ENCODE measurements at regions not wholly inside any gene's neighbourhood (a gene's known extent, or its start where the extent isn't known, plus 50 kb on each side); places are given as distances from the start of the nearest gene placed in this dataset.
A peak's percentile ranks its signal among the peaks of the same experiment; 100 is the strongest.
"Not testable (repeated sequence)": the region's sequence is repeated elsewhere in the genome, so short reads cannot be mapped to it uniquely, and the experiment has no call there.

- DNase-seq (ENCODE audit: low spot score), result no peak
These were observed 53.1 kb upstream of the BEND4 start for GRCh38 chr4:42205541-42205940.

- no peak for DNase-seq (ENCODE audit: low spot score)
These were observed 64.2 kb upstream of the BEND4 start for GRCh38 chr4:42216664-42217063.

GRCh38 chr4:42225286-42225685 is 72.8 kb upstream of the BEND4 start:
- DNase-seq (ENCODE audit: low spot score), result no peak

DNA sequence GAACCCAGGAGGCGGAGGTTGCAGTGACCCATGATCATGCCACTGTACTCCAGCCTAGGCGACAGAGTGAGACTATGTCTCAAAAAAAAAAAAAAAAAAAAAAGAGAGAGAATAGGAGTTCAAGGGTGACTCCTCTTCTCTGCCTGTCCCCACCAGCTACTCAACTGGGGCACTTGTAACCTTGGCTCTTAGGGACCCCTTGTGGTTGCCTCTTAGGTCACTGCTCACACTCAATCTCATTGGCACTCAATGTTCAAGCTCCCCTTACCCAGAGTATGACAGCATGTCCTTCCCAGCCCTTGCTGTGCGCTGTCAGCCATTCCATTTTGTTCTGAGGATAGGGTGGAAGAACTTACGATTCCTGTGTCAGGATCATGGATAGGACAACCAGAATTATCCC is 82.4 kb upstream of the BEND4 start:
- no peak for DNase-seq (ENCODE audit: low spot score)

DNA sequence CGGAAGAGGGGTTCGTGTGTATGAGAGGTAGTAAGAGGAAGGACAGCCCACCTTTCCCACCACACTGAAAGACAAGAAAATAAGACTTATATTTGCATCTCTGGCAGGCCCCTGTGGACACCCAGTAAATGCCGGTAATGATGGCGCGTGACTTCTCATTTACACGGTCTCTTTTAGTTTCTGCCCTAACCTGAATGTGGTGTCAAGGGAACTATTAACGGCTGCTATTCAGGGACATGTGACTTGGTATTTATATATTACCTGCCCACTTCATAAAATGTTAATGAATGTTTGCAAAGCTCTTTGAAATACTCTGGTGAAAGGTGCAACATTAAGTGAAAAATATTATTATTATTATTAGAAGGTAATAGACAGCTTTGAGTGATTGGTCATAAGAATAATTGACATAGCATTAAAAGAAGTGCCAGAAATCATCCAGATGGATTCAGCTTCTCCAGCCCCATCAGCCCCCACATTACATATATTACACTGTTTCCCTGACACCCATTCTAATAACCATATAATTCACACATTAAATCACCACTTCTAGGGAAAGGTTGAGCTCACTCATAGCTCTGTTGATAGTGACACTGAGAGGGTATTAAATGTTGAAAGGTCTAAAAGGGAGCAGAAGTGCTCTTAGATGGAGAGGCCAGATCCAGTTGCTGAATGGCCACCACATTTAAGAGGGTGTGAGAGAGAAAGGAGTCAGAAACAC is 83.0 kb upstream of the BEND4 start:
- no peak for DNase-seq (ENCODE audit: low spot score)

- no peak for DNase-seq (ENCODE audit: low spot score)
These were observed 84.6 kb upstream of the BEND4 start for GRCh38 chr4:42237010-42237409.

DNA sequence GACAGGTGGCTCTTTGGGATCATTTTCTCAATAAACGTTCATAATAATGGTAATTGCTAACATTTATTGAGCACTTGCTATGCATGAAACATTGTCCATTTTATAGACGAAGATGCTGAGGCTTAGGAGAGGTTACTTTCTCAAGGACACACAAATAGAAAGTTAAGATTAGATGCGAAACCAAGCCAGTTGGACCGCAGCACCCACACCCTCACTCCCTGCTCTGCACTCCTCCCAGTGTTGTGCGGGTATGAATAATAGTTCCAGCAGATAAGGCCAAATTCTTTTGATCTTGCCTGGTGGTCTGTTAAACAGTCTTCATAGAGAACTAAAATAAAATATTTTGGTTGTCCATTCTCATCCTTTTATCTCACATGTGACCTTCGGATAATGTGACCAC is 85.0 kb upstream of the BEND4 start:
- no peak for DNase-seq (ENCODE audit: low spot score)

DNA sequence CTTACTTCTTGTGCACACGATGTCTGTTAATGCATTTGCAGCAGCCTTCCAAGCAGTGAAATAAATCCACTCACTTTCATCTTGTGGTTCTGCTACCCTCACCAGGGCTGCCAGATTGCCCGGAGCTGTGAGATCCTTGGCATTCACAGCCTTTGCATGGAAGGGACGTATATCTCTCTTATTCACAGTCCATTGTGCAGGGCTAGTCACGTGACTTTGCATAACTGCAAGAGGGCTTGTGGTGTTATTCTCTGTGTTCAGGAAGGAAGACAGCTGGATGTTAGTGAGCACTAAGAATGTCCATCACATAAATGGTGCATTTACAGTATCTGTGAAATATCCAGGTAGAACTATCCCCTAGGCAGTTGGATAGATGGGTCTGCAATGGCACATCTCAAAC is 96.5 kb upstream of the BEND4 start:
- DNase-seq (ENCODE audit: low spot score), result no peak

DNA sequence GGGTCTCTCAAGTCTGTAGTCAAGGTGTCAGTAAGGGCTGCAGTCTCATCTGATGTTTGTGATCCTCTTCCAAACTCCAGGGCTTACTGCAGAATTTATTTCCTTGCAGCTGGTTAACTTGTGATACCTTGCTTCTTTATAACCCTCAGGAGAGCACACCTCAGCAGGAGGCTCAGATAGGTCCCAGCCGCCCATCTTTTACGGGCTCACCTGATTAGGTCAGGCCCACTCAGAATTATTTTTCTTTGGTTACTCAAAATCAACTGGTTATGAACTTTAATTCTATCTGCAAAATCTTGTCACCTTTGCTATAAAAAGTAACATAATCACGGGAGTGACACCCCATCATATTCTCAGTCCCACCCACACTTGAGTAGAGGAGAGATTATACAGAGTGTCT is 99.9 kb upstream of the BEND4 start:
- no peak for DNase-seq (ENCODE audit: low spot score)

DNA sequence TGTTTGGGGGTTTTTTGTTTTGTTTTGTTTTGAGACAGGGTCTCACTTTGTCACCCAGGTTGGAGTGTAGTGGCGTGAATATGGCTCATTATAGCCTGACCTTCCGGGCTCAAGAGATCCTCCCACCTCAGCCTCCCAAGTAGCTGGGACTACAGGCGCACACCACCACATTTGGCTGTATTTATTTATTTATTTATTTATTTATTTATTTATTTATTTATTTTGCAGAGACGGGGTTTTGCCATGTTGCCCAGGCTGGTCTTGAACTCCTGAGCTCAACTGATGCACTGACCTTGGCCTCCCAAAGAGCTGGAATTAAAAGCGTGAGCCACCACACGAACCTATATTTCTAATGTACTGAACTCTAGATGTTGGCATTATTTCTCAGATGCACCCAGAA is 105.2 kb upstream of the BEND4 start:
- not testable (repeated sequence) for DNase-seq (ENCODE audit: low spot score)

- no peak for DNase-seq (ENCODE audit: low spot score)
These were observed 110.4 kb upstream of the BEND4 start for GRCh38 chr4:42262701-42263490.

- DNase-seq (ENCODE audit: low spot score), result no peak
These were observed 113.5 kb upstream of the BEND4 start for GRCh38 chr4:42265782-42266602.

- DNase-seq (ENCODE audit: low spot score), result no peak
These were observed 115.3 kb upstream of the BEND4 start for GRCh38 chr4:42267724-42268123.

GRCh38 chr4:42268824-42269223 is 116.4 kb upstream of the BEND4 start:
- DNase-seq (ENCODE audit: low spot score), result no peak

DNA sequence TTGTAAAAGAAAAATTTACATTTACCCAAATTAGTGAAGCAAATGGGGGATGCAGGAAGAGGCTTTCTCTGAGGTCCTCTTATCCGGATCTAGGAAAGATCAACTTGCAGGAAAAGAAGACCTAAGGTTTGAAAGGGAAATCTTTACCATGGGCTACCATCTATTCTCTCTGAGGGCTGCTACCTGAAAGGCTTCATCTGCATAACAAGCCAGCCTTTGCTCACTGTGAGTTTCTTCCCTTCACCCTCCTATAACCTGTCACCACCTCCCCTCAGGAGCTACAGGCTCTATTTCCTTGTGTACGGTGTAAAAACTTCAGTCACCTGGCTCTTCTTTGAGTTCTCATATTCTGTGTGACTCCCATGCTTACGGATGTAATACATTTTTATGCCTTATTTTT is 118.6 kb upstream of the BEND4 start:
- no peak for DNase-seq (ENCODE audit: low spot score)

DNA sequence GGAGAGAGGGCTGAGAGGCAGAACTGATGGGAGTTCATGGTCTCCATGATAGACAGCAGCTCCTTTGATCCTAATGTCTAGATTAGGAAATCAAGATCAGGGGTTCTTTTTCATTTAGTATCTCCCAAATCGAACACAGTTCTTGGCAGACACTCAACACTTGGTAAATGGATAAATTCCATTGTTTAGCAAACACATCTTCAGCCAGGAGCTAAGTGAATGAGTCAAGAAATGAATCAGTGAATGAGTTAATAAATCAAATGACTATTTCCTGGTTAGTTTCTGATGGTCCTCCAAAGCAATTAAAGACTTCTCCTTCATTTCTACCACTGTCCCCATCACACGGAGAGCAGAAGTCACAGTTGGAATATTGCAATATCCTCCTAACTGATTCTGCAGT is 120.0 kb upstream of the SHISA3 start:
- DNase-seq (ENCODE audit: low spot score), result no peak

DNA sequence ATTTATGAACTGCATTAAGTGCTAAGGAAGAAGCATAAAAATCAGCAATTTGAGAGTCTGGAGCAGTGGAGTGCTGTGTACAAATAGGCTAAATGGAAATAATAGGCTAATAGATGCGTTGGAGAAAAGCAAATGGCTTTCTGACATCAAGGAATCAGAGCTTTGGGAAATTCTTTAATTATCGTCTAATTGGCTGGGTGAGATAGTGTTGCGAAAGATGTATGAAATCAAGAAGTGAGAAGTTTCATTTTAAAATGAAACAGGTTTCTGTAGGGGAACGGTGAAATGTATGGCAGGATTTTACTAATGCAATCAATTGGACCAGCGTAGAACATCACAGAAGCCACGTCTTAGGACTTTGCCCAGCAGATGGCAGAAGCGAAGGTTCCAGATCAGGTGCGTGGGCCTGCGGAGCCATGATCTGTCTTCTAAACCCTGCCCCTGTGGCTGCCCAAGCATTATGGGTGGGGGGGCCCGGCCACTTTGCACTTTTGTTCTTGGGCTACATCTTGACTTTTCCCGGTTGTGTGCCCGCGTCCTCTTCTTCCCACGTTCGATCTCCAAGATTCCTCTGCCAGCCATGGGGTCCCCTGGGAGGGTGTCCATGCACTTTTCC is 118.5 kb upstream of the SHISA3 start:
- no peak for DNase-seq (ENCODE audit: low spot score)

DNA sequence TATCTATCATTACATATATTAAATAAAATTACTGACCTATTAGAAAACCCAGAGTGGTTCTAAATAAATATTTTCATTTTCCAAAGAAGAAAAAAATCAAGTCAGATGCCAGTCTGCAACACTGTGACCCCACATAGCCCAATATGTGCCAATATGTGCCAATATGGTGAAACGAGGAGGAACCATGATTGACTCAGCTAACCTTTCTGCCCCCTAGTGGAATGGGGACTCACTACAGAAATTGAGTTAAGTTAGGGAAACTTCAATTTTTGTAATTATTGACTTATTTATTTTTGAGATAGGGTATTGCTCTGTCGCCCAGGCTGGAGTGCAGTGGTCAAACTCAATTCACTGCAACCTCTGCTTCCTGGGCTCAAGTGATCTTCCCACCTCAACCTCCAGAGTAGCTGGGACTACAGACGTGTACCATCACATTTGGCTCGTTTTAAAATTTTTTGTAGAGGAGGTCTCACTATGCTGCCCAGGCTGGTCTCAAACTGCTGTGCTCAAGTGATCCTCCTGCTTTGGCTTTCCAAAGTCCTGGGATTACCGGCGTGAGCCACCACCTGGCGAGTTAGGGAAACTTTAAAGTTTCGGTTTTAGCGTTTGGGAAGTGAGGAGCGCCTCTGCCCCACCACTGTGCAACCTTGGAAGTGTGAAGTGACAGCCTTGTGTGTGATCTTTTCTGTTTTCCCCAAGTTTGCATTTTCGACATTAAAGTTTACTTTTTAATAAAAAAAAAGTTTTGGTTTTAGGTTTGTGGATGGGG is 116.8 kb upstream of the SHISA3 start:
- peak; percentile 40 for DNase-seq (ENCODE audit: low spot score)

- no peak for DNase-seq (ENCODE audit: low spot score)
These were observed 115.8 kb upstream of the SHISA3 start for GRCh38 chr4:42281324-42282020.

DNA sequence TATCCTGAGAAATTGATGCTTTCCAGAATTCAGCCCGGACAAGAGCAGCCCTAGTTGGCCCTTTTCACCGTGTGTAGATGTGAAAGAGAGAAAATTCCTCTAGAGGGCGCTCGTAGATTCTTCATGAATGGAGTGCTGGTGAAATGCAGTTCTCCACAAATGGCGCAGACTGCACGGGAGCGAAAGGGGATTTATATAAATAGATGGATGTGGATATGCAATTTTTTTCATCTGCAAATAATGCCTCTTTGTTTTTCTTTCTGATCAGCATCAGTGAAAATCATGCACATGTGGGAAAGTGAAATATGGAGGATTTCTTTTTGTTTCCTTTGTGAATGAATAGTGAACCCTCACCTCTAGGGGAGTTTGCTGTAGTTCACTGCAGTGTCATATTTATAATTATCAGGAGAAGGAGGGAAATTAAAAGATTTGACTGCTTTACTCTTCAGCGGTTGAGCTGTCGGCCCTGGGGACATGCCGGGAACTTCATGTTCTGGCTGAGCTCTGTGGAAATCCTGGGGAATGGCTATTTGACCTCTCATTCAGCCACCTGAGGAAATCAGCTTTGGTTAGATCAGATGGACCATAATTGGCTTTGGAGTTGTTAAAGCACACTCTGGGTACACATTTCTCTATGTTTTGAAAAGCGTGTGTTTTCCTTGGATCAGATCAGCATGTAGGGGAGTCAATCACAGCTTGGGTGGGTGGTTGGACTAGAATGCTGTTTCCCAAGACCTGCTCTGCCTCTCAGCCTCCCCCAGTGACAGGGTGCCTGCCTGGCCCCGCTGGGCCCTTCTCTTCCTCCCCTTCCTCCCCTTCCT is 115.0 kb upstream of the SHISA3 start:
- peak; percentile 60 for DNase-seq (ENCODE audit: low spot score)
